ENCODE measurements at regions not wholly inside any gene's neighbourhood (a gene's known extent, or its start where the extent isn't known, plus 50 kb on each side); places are given as distances from the start of the nearest gene placed in this dataset.

GRCh38 chr4:26806331-26806730, 54.3 kb upstream of the STIM2 start:
- DNase-seq, result no peak

DNA sequence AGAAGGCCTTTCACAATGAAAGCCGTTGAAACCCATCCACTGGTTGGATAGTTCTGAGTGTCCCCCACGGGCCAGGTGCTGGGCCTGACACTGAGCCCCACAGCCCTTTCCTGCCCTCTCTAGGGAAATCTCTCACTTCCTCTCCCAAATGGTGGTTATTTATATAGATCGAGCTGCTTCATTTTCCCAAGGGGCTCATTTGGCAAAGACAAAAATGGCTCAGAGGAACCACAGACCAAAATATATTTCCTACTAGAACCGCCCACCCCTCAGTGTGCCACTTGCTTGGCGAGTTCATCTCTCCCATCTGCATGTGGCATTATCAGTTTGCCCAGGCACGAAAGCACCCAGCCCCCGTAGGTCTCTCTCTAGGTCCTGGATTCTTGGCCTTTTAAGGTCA, 53.3 kb upstream of the STIM2 start:
- peak; percentile 9 for DNase-seq

- DNase-seq, result peak; percentile 9
Observed at GRCh38 chr4:26809811-26810210, 50.8 kb upstream of the STIM2 start.

Measured in NCI-H1694 (cell line).